ENCODE measurements at regions not wholly inside any gene's neighbourhood (a gene's known extent, or its start where the extent isn't known, plus 50 kb on each side); places are given as distances from the start of the nearest gene placed in this dataset.

GRCh38 chr16:35642322-35642835, 2183.0 kb downstream of the TP53TG3F start:
- H3K27ac ChIP-seq (replicated peaks): no peak overlapping the region
- no peak overlapping the region for H3K4me3 ChIP-seq (replicated peaks; ENCODE audit: insufficient read depth, low read length)
- DNase-seq (ENCODE audit: low read depth in 1 of 2, low spot score in 1 of 2): no peak
- no peaks in the 10 kb centered on the region for H3K27me3 ChIP-seq (ENCODE audit: insufficient read depth, poor library complexity, severe bottlenecking)
- TF ChIP-seq REST (IDR thresholded peaks at IDR 0.05; ENCODE audit: insufficient replicate concordance, low read depth): no peak
- TF ChIP-seq POLR2AphosphoS5 (IDR thresholded peaks at IDR 0.05; ENCODE audit: low read depth): no peak
- TF ChIP-seq SPI1 (IDR thresholded peaks at IDR 0.05; ENCODE audit: borderline replicate concordance, low read depth): no peak
- TF ChIP-seq CTCF (IDR thresholded peaks at IDR 0.05; ENCODE audit: insufficient read depth, low read length): no peak
- TF ChIP-seq GABPA (IDR thresholded peaks at IDR 0.05; ENCODE audit: low read depth): no peak

GRCh38 chr16:35651841-35652240, 2192.4 kb downstream of the TP53TG3F start:
- H3K27ac ChIP-seq (replicated peaks): no peak overlapping the region
- TF ChIP-seq GABPA (IDR thresholded peaks at IDR 0.05; ENCODE audit: low read depth) (no peak), POLR2AphosphoS5 (IDR thresholded peaks at IDR 0.05; ENCODE audit: low read depth) (no peak), REST (IDR thresholded peaks at IDR 0.05; ENCODE audit: insufficient replicate concordance, low read depth) (no peak), CTCF (IDR thresholded peaks at IDR 0.05; ENCODE audit: insufficient read depth, low read length) (no peak), SPI1 (IDR thresholded peaks at IDR 0.05; ENCODE audit: borderline replicate concordance, low read depth) (no peak)

GRCh38 chr16:35664091-35664693, 2204.8 kb downstream of the TP53TG3F start:
- no peak for TF ChIP-seq POLR2AphosphoS5 (IDR thresholded peaks at IDR 0.05; ENCODE audit: low read depth)
- no peak for TF ChIP-seq GABPA (IDR thresholded peaks at IDR 0.05; ENCODE audit: low read depth)
- TF ChIP-seq CTCF (IDR thresholded peaks at IDR 0.05; ENCODE audit: insufficient read depth, low read length): no peak
- no peak for TF ChIP-seq REST (IDR thresholded peaks at IDR 0.05; ENCODE audit: insufficient replicate concordance, low read depth)
- no peak for TF ChIP-seq SPI1 (IDR thresholded peaks at IDR 0.05; ENCODE audit: borderline replicate concordance, low read depth)
- H3K27me3 ChIP-seq (ENCODE audit: insufficient read depth, poor library complexity, severe bottlenecking): no peaks in the 10 kb centered on the region
- no peak overlapping the region for H3K27ac ChIP-seq (replicated peaks)
- DNase-seq (ENCODE audit: low read depth in 1 of 2, low spot score in 1 of 2): no peak
- no peak overlapping the region for H3K4me3 ChIP-seq (replicated peaks; ENCODE audit: insufficient read depth, low read length)

More at GRCh38 chr16:35651841-35652240, 2192.4 kb downstream of the TP53TG3F start:
- no peak for DNase-seq (ENCODE audit: low read depth in 1 of 2, low spot score in 1 of 2)
- Histone ChIP-seq H3K27me3 (ENCODE audit: insufficient read depth, poor library complexity, severe bottlenecking) (no peaks in the 10 kb centered on the region), H3K4me3 (replicated peaks; ENCODE audit: insufficient read depth, low read length) (no peak overlapping the region)
